NCI-H2227 treated with DMSO at 0.1 percent for 48 hours (cell line): ENCODE measurements at regions not wholly inside any gene's neighbourhood (a gene's known extent, or its start where the extent isn't known, plus 50 kb on each side); places are given as distances from the start of the nearest gene placed in this dataset.

ENCODE experiments used
- DNase-seq: peaks from one replicate; lab custom pipeline; 2025; lab: John Stamatoyannopoulos, UW

- no peak for DNase-seq
Observed at GRCh38 chr1:58911841-58912499, 128.1 kb upstream of the JUN start.

GRCh38 chr1:58914925-58915324, 131.1 kb upstream of the JUN start:
- DNase-seq, result no peak

- no peak for DNase-seq
Observed at GRCh38 chr1:58917436-58917835, 133.6 kb upstream of the JUN start.

- no peak for DNase-seq
Observed at GRCh38 chr1:58919226-58919958, 135.5 kb upstream of the JUN start.

- no peak for DNase-seq
Observed at GRCh38 chr1:58919959-58920321, 136.1 kb upstream of the JUN start.

GRCh38 chr1:58921342-58921741, 137.5 kb upstream of the JUN start:
- DNase-seq, result no peak

- DNase-seq, result no peak
Observed at GRCh38 chr1:58921751-58922150, 137.9 kb upstream of the JUN start.

GRCh38 chr1:58922302-58923089, 138.6 kb upstream of the JUN start:
- DNase-seq, result no peak

GRCh38 chr1:58923090-58923470, 139.2 kb upstream of the JUN start:
- DNase-seq, result no peak

- no peak for DNase-seq
Observed at GRCh38 chr1:58924016-58924565, 140.2 kb upstream of the JUN start.

- no peak for DNase-seq
Observed at GRCh38 chr1:58924821-58925220, 141.0 kb upstream of the JUN start.

GRCh38 chr1:58925247-58925646, 141.4 kb upstream of the JUN start:
- DNase-seq, result no peak

- DNase-seq, result no peak
Observed at GRCh38 chr1:58926152-58926551, 142.3 kb upstream of the JUN start.

GRCh38 chr1:58927041-58927721, 143.3 kb upstream of the JUN start:
- no peak for DNase-seq

- DNase-seq, result no peak
Observed at GRCh38 chr1:58927722-58928085, 143.9 kb upstream of the JUN start.

GRCh38 chr1:58928514-58928913, 144.7 kb upstream of the JUN start:
- DNase-seq, result no peak

- no peak for DNase-seq
Observed at GRCh38 chr1:58929671-58930325, 146.0 kb upstream of the JUN start.

- no peak for DNase-seq
Observed at GRCh38 chr1:58931024-58931423, 147.2 kb upstream of the JUN start.

- no peak for DNase-seq
Observed at GRCh38 chr1:58931756-58932155, 147.9 kb upstream of the JUN start.

- no peak for DNase-seq
Observed at GRCh38 chr1:58932859-58933598, 149.2 kb upstream of the JUN start.

- DNase-seq, result no peak
Observed at GRCh38 chr1:58933599-58933926, 149.7 kb upstream of the JUN start.
